ENCODE measurements at regions not wholly inside any gene's neighbourhood (a gene's known extent, or its start where the extent isn't known, plus 50 kb on each side); places are given as distances from the start of the nearest gene placed in this dataset.
"Not testable (repeated sequence)": the region's sequence is repeated elsewhere in the genome, so short reads cannot be mapped to it uniquely, and the experiment has no call there.

GRCh38 chr22:47304191-47304831, 541.9 kb downstream of the TBC1D22A start:
- in situ Hi-C loops (cut with HindIII; ENCODE audit: low pct_unique_long_range_greater_than_20kb, low sequenced_read_pairs) (no loop called here), intact Hi-C loops (cut with micrococcal nuclease; ENCODE audit: unreplicated experiment) (no loop called here)
- H3K4me3 ChIP-seq (ENCODE audit: low read depth in 2 of 2, low read length in 2 of 2), result no peak overlapping the region
- POLR2A ChIA-PET, result no interaction called here
- no peaks in the 10 kb centered on the region for H3K27me3 ChIP-seq (ENCODE audit: control insufficient read depth, insufficient read depth, low read length)
- H3K27ac ChIP-seq (ENCODE audit: low read length), result no peak overlapping the region
- no peaks in the 10 kb centered on the region for H3K36me3 ChIP-seq (ENCODE audit: control insufficient read depth, insufficient read depth, low read length)
- TF ChIP-seq TCF7L2 (IDR thresholded peaks at IDR 0.05; ENCODE audit: low read depth, low read length), result no peak
- TF ChIP-seq POLR2AphosphoS5 (IDR thresholded peaks at IDR 0.05; ENCODE audit: low read depth, low read length), result no peak
- TF ChIP-seq, protein P1, sequence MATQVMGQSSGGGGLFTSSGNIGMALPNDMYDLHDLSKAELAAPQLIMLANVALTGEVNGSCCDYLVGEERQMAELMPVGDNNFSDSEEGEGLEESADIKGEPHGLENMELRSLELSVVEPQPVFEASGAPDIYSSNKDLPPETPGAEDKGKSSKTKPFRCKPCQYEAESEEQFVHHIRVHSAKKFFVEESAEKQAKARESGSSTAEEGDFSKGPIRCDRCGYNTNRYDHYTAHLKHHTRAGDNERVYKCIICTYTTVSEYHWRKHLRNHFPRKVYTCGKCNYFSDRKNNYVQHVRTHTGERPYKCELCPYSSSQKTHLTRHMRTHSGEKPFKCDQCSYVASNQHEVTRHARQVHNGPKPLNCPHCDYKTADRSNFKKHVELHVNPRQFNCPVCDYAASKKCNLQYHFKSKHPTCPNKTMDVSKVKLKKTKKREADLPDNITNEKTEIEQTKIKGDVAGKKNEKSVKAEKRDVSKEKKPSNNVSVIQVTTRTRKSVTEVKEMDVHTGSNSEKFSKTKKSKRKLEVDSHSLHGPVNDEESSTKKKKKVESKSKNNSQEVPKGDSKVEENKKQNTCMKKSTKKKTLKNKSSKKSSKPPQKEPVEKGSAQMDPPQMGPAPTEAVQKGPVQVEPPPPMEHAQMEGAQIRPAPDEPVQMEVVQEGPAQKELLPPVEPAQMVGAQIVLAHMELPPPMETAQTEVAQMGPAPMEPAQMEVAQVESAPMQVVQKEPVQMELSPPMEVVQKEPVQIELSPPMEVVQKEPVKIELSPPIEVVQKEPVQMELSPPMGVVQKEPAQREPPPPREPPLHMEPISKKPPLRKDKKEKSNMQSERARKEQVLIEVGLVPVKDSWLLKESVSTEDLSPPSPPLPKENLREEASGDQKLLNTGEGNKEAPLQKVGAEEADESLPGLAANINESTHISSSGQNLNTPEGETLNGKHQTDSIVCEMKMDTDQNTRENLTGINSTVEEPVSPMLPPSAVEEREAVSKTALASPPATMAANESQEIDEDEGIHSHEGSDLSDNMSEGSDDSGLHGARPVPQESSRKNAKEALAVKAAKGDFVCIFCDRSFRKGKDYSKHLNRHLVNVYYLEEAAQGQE (IDR thresholded peaks at IDR 0.05; ENCODE audit: insufficient read depth in 1 of 2, low read depth in 2 of 2, low read length in 1 of 2), result no peak
- TF ChIP-seq CTCF (IDR thresholded peaks at IDR 0.05), result no peak
- no peak for TF ChIP-seq SIN3A (IDR thresholded peaks at IDR 0.05; ENCODE audit: borderline replicate concordance, insufficient read depth, low read depth, low read length)
- ATAC-seq, result no peak
- CTCF ChIA-PET, result no interaction called here
- no peaks in the 10 kb centered on the region for H3K4me1 ChIP-seq (ENCODE audit: control insufficient read depth, insufficient read depth, low read length)
- H3K9me3 ChIP-seq (ENCODE audit: control insufficient read depth, insufficient read depth, low read depth, low read length), result no peaks in the 10 kb centered on the region
- no TSS peak for BruUV-seq (replicated peaks)
- no peak for DNase-seq (ENCODE audit: low read depth, low spot score)

GRCh38 chr22:47303161-47303890, 540.9 kb downstream of the TBC1D22A start:
- H3K4me3 ChIP-seq (ENCODE audit: low read depth in 2 of 2, low read length in 2 of 2), result no peak overlapping the region
- no peaks in the 10 kb centered on the region for H3K4me1 ChIP-seq (ENCODE audit: control insufficient read depth, insufficient read depth, low read length)
- DNase-seq (ENCODE audit: low read depth, low spot score), result no peak
- in situ Hi-C loops (cut with HindIII; ENCODE audit: low pct_unique_long_range_greater_than_20kb, low sequenced_read_pairs), result no loop called here
- ChIA-PET CTCF (no interaction called here), POLR2A (no interaction called here)
- no peaks in the 10 kb centered on the region for H3K27me3 ChIP-seq (ENCODE audit: control insufficient read depth, insufficient read depth, low read length)
- H3K36me3 ChIP-seq (ENCODE audit: control insufficient read depth, insufficient read depth, low read length), result no peaks in the 10 kb centered on the region
- BruUV-seq (replicated peaks), result no TSS peak
- TF ChIP-seq TCF7L2 (IDR thresholded peaks at IDR 0.05; ENCODE audit: low read depth, low read length), result no peak
- TF ChIP-seq CTCF (IDR thresholded peaks at IDR 0.05), result no peak
- no peak for TF ChIP-seq POLR2AphosphoS5 (IDR thresholded peaks at IDR 0.05; ENCODE audit: low read depth, low read length)
- TF ChIP-seq SIN3A (IDR thresholded peaks at IDR 0.05; ENCODE audit: borderline replicate concordance, insufficient read depth, low read depth, low read length), result no peak
- TF ChIP-seq, protein P1 (IDR thresholded peaks at IDR 0.05; ENCODE audit: insufficient read depth in 1 of 2, low read depth in 2 of 2, low read length in 1 of 2), result no peak
- H3K27ac ChIP-seq (ENCODE audit: low read length), result no peak overlapping the region
- intact Hi-C loops (cut with micrococcal nuclease; ENCODE audit: unreplicated experiment), result no loop called here
- H3K9me3 ChIP-seq (ENCODE audit: control insufficient read depth, insufficient read depth, low read depth, low read length), result no peaks in the 10 kb centered on the region
- no peak for ATAC-seq

GRCh38 chr22:47302587-47302986, 540.1 kb downstream of the TBC1D22A start:
- H3K4me3 ChIP-seq (ENCODE audit: low read depth in 2 of 2, low read length in 2 of 2); POLR2A ChIA-PET; H3K27me3 ChIP-seq (ENCODE audit: control insufficient read depth, insufficient read depth, low read length); ATAC-seq; CTCF ChIA-PET; intact Hi-C loops (cut with micrococcal nuclease; ENCODE audit: unreplicated experiment); BruUV-seq (replicated peaks); H3K36me3 ChIP-seq (ENCODE audit: control insufficient read depth, insufficient read depth, low read length); DNase-seq (ENCODE audit: low read depth, low spot score); H3K9me3 ChIP-seq (ENCODE audit: control insufficient read depth, insufficient read depth, low read depth, low read length); H3K27ac ChIP-seq (ENCODE audit: low read length); H3K4me1 ChIP-seq (ENCODE audit: control insufficient read depth, insufficient read depth, low read length); in situ Hi-C loops (cut with HindIII; ENCODE audit: low pct_unique_long_range_greater_than_20kb, low sequenced_read_pairs): not testable (repeated sequence)

All from Panc1 (cell line).